ENCODE measurements at regions not wholly inside any gene's neighbourhood (a gene's known extent, or its start where the extent isn't known, plus 50 kb on each side); places are given as distances from the start of the nearest gene placed in this dataset.

DNA sequence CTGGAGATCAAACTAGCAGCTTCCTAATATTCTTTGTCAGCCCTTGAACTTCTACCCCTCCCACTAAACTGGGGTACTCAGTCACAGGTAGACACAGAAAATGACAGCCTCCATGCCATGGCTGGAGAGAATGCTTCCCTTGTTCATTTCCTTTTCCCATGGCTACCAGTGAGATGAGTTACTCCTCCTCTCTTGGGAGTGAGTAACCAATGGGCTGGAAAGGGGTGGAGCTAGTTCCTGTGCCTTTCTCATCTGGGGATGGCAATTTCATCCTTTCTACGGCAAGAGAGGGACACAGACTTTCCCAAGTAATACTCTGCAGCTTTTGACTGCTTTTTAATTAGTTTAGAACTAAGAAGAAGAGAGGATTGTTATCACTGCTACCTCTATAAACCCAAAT lies 1045.6 kb upstream of the WWC1 start:
- H3K4me1 Mint-ChIP-seq, result no peaks in the 10 kb centered on the region
- H3K9me3 Mint-ChIP-seq, result no peaks in the 10 kb centered on the region
- H3K27ac Mint-ChIP-seq, result no peak overlapping the region
- no peak overlapping the region for H3K4me3 Mint-ChIP-seq
- no peak for DNase-seq
- H3K27me3 Mint-ChIP-seq, result no peaks in the 10 kb centered on the region
- no peaks in the 10 kb centered on the region for H3K36me3 Mint-ChIP-seq

DNA sequence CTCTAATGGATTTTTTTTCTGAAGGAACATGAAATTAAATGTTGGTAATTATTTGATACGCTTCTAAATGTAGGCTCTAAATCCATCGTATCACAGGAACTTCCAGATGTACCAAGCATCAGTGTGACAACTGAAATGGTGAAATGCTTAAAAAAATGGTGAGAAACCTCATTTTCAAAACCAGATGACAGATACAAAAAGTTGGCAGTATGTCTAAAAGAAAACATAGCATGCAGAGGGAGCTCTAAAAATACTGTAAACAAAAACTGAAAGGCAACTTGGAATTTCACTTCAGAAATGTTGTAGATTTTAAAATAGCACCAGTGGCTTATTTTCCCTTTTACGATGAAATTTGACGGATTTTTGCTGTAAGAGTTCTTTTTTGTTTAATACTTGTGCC lies 1043.6 kb upstream of the WWC1 start:
- Mint-ChIP-seq H3K9me3 (no peaks in the 10 kb centered on the region), H3K27me3 (no peaks in the 10 kb centered on the region), H3K4me1 (no peaks in the 10 kb centered on the region), H3K4me3 (no peak overlapping the region), H3K36me3 (no peaks in the 10 kb centered on the region), H3K27ac (no peak overlapping the region)
- no peak for DNase-seq

DNA sequence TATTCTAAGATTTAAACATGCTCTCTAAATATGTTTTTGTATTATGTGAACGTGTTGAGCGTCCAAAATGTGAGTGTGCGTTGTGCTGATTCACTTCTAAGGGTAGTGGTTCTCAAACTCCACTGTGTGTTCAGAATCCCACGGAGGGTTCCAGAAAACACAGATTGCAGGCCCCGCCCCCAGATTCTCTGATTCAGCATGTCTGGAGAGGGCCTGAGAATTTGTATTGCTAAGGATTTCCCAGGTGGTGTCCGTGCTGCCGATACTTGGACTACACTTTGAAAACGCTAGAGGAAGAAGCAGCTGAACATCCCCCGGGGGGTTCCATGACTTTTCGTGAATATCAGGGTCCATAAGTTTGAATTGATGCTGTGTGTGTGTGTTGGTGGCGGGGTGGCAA lies 1043.2 kb upstream of the WWC1 start:
- Mint-ChIP-seq H3K27me3 (no peaks in the 10 kb centered on the region), H3K9me3 (no peaks in the 10 kb centered on the region), H3K36me3 (no peaks in the 10 kb centered on the region), H3K4me1 (no peaks in the 10 kb centered on the region), H3K27ac (no peak overlapping the region), H3K4me3 (no peak overlapping the region)
- DNase-seq, result no peak

DNA sequence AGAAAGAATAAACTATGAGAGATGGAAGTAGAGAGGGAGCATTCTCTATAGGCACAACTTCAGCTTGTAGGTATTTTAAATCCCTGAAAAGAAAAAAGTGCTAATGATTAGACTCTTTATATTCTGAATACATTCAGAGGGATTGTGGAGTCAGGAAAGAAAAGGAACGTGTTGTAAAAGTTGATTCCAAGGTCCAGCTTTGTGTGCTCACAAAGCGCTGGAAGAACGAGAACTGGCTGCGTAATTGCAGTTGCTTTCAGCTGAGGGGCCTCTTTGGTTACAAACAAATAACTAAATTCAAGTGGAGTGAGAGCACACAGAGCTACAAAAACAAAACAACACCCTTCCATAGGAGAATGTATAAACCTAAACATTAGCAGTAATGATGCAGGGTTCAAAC lies 1040.4 kb upstream of the WWC1 start:
- Mint-ChIP-seq H3K4me1 (no peaks in the 10 kb centered on the region), H3K27me3 (no peaks in the 10 kb centered on the region), H3K27ac (no peak overlapping the region), H3K36me3 (no peaks in the 10 kb centered on the region), H3K9me3 (no peaks in the 10 kb centered on the region), H3K4me3 (no peak overlapping the region)
- DNase-seq, result no peak

DNA sequence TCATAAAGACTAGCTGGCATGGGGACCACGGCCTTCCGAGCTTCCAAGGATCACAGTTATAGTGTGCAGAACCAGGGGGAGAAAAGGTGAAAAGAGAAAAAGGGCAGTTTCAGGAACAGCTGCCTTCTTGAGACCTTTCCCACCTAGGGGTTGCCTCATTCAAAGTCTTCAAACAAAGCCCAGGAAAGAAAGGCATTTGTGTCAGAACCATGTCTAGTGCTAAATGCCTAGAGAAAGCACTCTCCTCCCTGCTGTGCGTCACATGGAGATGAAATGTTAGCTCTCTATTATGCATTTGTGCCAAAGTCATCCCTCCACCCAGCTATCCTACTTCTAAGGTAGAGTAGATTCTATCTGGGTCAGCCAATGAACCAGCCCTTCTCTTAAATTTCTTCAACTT lies 1037.3 kb upstream of the WWC1 start:
- Mint-ChIP-seq H3K4me3 (no peak overlapping the region), H3K36me3 (no peaks in the 10 kb centered on the region), H3K27ac (no peak overlapping the region), H3K27me3 (no peaks in the 10 kb centered on the region), H3K4me1 (no peaks in the 10 kb centered on the region), H3K9me3 (peaks cover 1% of the 10 kb centered on the region)
- DNase-seq, result no peak

DNA sequence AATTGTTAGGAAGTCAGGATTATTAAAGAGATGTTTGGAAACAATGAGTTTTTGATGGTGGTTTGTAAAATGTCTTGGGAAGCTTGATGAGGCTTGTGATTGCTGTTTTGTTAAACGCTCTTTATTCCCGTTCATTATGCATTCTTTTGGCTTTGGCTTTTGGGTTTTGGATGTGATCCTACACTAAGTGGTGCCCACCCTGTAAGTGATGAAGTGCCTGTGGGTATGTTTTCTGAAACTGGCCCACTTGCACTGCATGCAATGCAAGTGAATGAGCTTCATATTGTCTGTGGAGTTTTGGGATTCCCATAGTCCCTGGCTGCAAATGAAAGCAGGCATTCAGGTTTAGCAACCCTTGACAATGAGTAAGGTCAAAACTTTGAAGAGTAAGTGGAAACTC lies 1035.5 kb upstream of the WWC1 start:
- no peak overlapping the region for H3K27ac Mint-ChIP-seq
- DNase-seq, result no peak
- peaks cover 1% of the 10 kb centered on the region for H3K9me3 Mint-ChIP-seq
- no peak overlapping the region for H3K4me3 Mint-ChIP-seq
- no peaks in the 10 kb centered on the region for H3K27me3 Mint-ChIP-seq
- no peaks in the 10 kb centered on the region for H3K36me3 Mint-ChIP-seq
- no peaks in the 10 kb centered on the region for H3K4me1 Mint-ChIP-seq

DNA sequence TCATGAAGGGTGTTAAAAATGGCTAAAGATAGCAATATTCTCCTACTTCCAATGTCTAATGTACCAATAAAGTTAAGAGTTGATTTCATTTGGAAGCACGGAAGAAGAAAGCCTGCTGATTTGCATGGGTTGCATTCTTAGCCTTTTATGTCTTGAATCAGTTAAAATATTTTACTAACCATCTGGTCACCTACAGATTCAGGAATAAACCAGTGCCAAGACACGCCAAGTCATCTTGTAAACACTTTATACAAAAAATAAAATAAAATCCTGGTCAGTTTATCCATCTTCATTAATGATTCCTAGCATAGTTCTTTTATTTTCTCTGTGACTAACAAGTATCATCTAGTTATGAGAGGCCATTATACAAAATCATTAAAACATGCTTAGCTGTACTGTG lies 1031.6 kb upstream of the WWC1 start:
- Mint-ChIP-seq H3K36me3 (no peaks in the 10 kb centered on the region), H3K27ac (no peak overlapping the region), H3K27me3 (no peaks in the 10 kb centered on the region), H3K9me3 (peaks cover 3% of the 10 kb centered on the region), H3K4me1 (no peaks in the 10 kb centered on the region), H3K4me3 (no peak overlapping the region)
- no peak for DNase-seq

DNA sequence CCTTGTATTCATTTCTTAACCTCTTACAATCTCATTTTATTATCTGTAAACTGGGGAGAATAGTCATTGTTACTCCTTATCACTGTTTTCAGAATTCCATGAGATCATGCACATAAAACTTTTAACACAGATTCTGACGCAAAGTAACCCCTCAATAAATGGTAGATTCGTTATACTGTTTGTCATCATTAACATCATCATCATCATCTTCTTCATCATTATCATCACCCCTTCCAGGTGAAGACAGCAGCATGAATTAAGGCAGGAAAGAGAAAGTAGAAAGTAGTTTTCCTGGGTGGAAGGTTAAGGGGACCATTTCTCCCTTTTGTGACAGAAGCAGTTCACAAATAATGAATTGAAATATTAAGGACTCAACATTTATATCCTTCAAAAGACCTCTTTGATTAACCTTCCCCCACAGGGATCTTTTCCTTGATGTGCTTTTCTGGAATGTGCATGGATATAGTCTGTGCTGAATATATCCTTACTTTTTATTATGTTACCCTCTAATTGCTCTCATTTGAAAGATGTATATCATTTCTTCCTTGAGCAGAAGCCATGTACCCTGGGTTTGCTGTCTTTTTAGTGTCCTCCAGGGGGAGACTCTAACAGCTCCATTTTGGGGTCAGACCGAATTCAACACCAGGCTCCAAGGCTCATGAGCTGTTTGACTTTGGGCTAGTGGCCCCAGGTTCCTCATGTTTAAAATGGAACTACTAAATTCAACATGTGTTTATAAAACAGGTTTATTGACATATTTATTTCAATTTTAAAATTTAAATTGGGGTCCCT lies 1029.9 kb upstream of the WWC1 start:
- Mint-ChIP-seq H3K27me3 (no peaks in the 10 kb centered on the region), H3K27ac (no peak overlapping the region), H3K9me3 (peaks cover 3% of the 10 kb centered on the region), H3K4me1 (no peaks in the 10 kb centered on the region), H3K4me3 (no peak overlapping the region), H3K36me3 (no peaks in the 10 kb centered on the region)
- DNase-seq, result no peak

DNA sequence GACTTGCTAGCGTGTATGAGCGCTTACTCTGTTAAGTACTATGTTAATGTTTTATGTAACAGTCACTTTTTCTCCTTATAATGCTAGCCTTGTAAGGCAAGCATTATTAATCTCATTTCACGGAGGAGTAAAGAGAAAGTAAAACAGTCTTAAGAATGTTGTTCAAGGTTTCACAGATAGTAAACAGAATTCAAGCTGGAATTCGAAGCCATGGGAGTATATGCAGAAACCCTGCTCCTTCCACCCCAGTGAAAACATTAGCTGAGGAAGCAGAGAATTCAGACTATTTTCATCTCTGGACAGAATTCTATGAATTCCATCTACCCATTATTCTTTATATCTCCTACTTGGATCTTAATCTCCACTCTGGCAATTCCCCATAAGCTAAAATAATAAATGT lies 1028.3 kb upstream of the WWC1 start:
- Mint-ChIP-seq H3K4me1 (no peaks in the 10 kb centered on the region), H3K4me3 (no peak overlapping the region), H3K27ac (no peak overlapping the region)

DNA sequence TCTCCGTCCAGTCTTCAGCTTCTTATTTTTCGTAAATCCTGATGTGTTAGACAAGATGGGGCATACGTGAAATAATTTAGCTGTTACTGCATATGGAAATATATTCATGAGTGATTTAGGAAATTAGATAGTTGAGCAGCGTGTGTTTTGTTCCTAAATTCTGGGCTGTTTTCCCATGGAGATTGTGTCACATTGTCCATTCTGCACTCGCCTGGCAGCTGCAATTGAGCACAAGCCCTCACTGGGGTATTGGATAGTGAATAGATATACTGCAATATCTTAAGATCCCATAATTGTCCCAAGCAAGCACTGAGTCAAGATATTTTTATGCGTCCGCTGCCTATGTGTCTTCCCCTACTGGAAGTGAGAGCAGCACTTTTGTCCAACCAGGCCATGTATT lies 1027.1 kb upstream of the WWC1 start:
- no peak overlapping the region for H3K4me3 Mint-ChIP-seq
- H3K36me3 Mint-ChIP-seq, result no peaks in the 10 kb centered on the region
- H3K4me1 Mint-ChIP-seq, result no peaks in the 10 kb centered on the region
- no peak for DNase-seq
- no peaks in the 10 kb centered on the region for H3K27me3 Mint-ChIP-seq
- peaks cover 2% of the 10 kb centered on the region for H3K9me3 Mint-ChIP-seq
- no peak overlapping the region for H3K27ac Mint-ChIP-seq

More for the DNA sequence above, 1028.3 kb upstream of the WWC1 start:
- Mint-ChIP-seq H3K9me3 (peaks cover 3% of the 10 kb centered on the region), H3K27me3 (no peaks in the 10 kb centered on the region), H3K36me3 (no peaks in the 10 kb centered on the region)
- DNase-seq, result no peak

DNA sequence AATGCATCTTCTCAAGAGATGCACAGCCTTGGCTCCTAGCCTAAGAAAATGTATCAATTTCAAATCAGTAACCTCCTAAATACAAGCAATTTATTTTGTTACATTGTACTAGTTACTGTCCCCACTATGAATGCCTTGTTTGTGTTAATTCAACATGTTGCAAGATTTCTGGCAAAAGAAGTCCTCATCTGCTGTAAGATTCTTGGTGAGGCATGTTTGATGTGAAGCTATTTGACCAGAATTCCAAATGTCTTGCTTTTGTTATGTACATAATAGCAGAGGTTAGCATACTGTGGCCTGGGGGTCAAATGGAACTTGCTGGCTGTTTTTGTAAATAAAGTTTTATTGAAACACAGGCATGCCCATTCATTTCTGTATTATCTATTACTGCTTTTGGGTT lies 1023.1 kb upstream of the WWC1 start:
- no peak overlapping the region for H3K4me3 Mint-ChIP-seq
- H3K36me3 Mint-ChIP-seq, result no peaks in the 10 kb centered on the region

DNA sequence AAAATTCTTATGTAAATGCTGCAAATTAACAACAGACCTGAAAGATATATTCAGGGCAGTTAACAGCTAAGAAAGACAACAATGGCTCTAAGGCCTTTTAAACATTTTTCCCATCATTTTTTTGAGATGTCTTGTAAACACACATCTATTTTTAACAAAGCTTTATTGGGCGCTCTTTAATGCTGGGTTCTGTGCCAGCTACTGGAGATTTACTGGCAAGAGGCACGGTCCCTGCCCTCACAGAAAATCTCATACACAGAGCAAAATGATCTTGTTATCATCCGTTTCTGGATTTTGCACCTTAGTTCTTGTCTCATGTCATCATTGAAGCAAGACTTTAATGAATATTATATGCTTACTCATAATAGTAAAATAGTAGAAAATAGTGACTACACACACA lies 1022.3 kb upstream of the WWC1 start:
- Mint-ChIP-seq H3K36me3 (no peaks in the 10 kb centered on the region), H3K9me3 (no peaks in the 10 kb centered on the region), H3K27me3 (no peaks in the 10 kb centered on the region), H3K4me3 (no peak overlapping the region), H3K4me1 (no peaks in the 10 kb centered on the region), H3K27ac (no peak overlapping the region)
- DNase-seq, result no peak

More for the DNA sequence above, 1023.1 kb upstream of the WWC1 start:
- DNase-seq, result no peak
- Mint-ChIP-seq H3K27me3 (no peaks in the 10 kb centered on the region), H3K27ac (no peak overlapping the region), H3K9me3 (no peaks in the 10 kb centered on the region), H3K4me1 (no peaks in the 10 kb centered on the region)

DNA sequence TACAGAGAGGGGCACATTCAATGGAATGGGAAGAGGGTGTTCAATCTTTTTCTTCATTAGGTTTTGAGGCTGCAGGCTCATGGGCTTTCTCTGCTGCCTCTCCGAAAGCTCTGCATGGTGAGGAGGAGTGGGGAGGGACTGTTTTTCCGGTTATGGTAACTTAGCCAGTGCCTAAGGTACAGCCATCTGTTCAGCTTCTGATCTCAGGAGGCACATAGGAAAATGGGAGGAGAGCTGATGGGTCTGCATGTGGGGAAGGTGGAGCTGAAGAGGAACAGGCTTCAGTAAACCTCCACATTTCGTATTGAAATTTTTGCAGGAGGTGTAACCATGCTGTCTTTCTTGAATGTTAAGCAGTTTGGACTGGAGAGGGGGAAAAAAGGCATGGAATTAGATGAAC lies 1020.4 kb upstream of the WWC1 start:
- DNase-seq, result no peak
- Mint-ChIP-seq H3K27me3 (no peaks in the 10 kb centered on the region), H3K27ac (no peak overlapping the region)

DNA sequence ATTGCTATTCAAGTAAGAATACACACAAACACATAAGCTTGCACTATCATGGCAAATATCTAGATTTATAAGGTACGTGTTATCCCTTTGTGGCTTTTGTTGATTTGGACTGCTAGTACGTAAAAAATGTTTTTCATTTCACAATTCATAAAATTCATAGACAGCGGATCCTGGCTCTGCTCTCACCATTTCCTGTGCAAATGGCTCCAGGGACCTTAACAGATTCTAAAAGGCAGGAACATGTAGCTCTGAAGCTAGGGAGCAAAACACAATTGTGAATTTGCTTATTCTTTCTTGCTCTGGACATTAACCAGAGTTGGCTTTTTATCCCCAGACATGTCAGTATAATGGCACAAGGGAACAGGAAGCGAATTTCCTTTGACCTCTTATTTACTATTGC lies 1019.9 kb upstream of the WWC1 start:
- Mint-ChIP-seq H3K36me3 (no peaks in the 10 kb centered on the region), H3K27ac (no peak overlapping the region), H3K4me3 (no peak overlapping the region), H3K9me3 (no peaks in the 10 kb centered on the region), H3K4me1 (no peaks in the 10 kb centered on the region), H3K27me3 (no peaks in the 10 kb centered on the region)
- no peak for DNase-seq

More for the DNA sequence above, 1020.4 kb upstream of the WWC1 start:
- Mint-ChIP-seq H3K4me1 (no peaks in the 10 kb centered on the region), H3K36me3 (no peaks in the 10 kb centered on the region), H3K9me3 (no peaks in the 10 kb centered on the region), H3K4me3 (no peak overlapping the region)

DNA sequence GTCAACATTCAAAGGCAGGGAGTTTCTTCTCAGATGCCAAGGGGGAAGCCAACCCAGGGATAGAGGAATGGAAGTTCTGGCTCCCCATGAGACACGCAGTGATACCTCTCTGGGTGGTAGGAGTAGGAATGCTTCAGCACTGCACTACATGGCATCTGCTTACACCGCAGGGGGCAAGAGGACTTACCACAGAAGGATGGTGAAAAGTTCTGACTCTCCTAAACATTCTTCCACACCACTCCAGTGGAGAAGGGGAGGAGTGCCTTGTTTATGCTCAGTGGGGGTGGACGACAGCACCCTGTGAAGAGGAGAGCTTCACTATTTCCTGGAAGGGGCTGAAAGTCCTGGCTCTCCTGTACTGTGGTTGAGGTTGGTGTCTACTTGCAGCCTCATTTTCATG lies 1011.3 kb upstream of the WWC1 start:
- no peaks in the 10 kb centered on the region for H3K27me3 Mint-ChIP-seq
- H3K9me3 Mint-ChIP-seq, result no peaks in the 10 kb centered on the region
- no peak for DNase-seq
- H3K36me3 Mint-ChIP-seq, result no peaks in the 10 kb centered on the region
- H3K27ac Mint-ChIP-seq, result no peak overlapping the region
- no peak overlapping the region for H3K4me3 Mint-ChIP-seq
- H3K4me1 Mint-ChIP-seq, result no peaks in the 10 kb centered on the region

DNA sequence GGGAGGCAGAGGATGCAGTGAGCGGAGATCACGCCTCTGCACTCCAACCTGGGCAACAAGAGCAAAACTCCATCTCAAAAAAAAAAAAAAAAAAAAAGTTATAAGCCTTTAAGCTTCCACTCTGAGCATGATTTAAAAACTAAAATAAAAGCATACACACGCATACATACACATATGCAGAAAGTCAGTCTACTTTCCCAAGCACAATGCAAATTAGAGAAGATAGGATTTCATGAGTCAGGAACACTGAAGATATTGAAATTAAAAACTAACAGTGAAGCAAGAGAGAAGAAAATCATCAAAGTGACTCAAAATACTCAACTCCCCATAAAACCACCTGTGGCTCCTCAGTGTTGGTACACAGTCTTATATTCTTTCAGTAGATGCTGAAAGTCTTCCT lies 1009.5 kb upstream of the WWC1 start:
- H3K27ac Mint-ChIP-seq, result no peak overlapping the region
- no peak for DNase-seq
- H3K4me1 Mint-ChIP-seq, result no peaks in the 10 kb centered on the region
- no peaks in the 10 kb centered on the region for H3K27me3 Mint-ChIP-seq
- no peaks in the 10 kb centered on the region for H3K36me3 Mint-ChIP-seq
- no peak overlapping the region for H3K4me3 Mint-ChIP-seq
- no peaks in the 10 kb centered on the region for H3K9me3 Mint-ChIP-seq

Data from activated naive CD8-positive, alpha-beta T cell treated with anti-CD3 and anti-CD28 coated beads for 36 hours (primary cell).